ENCODE measurements at regions not wholly inside any gene's neighbourhood (a gene's known extent, or its start where the extent isn't known, plus 50 kb on each side); places are given as distances from the start of the nearest gene placed in this dataset.

GRCh38 chr13:47408546-47409319 is 511.9 kb upstream of the HTR2A start:
- no peak for DNase-seq (ENCODE audit: low read depth)
- no peaks in the 10 kb centered on the region for H3K27me3 ChIP-seq (ENCODE audit: control insufficient read depth, insufficient read depth, low read length)
- H3K4me3 ChIP-seq (ENCODE audit: low read depth, low read length): no peak overlapping the region
- no peak for TF ChIP-seq CTCF (IDR thresholded peaks at IDR 0.05; ENCODE audit: insufficient read depth, low read length, poor library complexity, severe bottlenecking)
- no peaks in the 10 kb centered on the region for H3K36me3 ChIP-seq (ENCODE audit: control insufficient read depth, insufficient read depth, low read length)

- no peak for TF ChIP-seq CTCF (IDR thresholded peaks at IDR 0.05; ENCODE audit: insufficient read depth, low read length, poor library complexity, severe bottlenecking)
- DNase-seq (ENCODE audit: low read depth): no peak
These were observed 511.0 kb upstream of the HTR2A start for GRCh38 chr13:47407808-47408207.

GRCh38 chr13:47399599-47399998 is 502.7 kb upstream of the HTR2A start:
- Histone ChIP-seq H3K4me3 (ENCODE audit: low read depth, low read length) (no peak overlapping the region), H3K36me3 (ENCODE audit: control insufficient read depth, insufficient read depth, low read length) (no peaks in the 10 kb centered on the region), H3K27me3 (ENCODE audit: control insufficient read depth, insufficient read depth, low read length) (no peaks in the 10 kb centered on the region)
- no peak for TF ChIP-seq CTCF (IDR thresholded peaks at IDR 0.05; ENCODE audit: insufficient read depth, low read length, poor library complexity, severe bottlenecking)
- DNase-seq (ENCODE audit: low read depth): no peak

More at GRCh38 chr13:47407808-47408207, 511.0 kb upstream of the HTR2A start:
- no peaks in the 10 kb centered on the region for H3K36me3 ChIP-seq (ENCODE audit: control insufficient read depth, insufficient read depth, low read length)
- no peak overlapping the region for H3K4me3 ChIP-seq (ENCODE audit: low read depth, low read length)
- no peaks in the 10 kb centered on the region for H3K27me3 ChIP-seq (ENCODE audit: control insufficient read depth, insufficient read depth, low read length)

- Histone ChIP-seq H3K27me3 (ENCODE audit: control insufficient read depth, insufficient read depth, low read length) (no peaks in the 10 kb centered on the region), H3K36me3 (ENCODE audit: control insufficient read depth, insufficient read depth, low read length) (no peaks in the 10 kb centered on the region), H3K4me3 (ENCODE audit: low read depth, low read length) (no peak overlapping the region)
- DNase-seq (ENCODE audit: low read depth): no peak
- TF ChIP-seq CTCF (IDR thresholded peaks at IDR 0.05; ENCODE audit: insufficient read depth, low read length, poor library complexity, severe bottlenecking): no peak
These were observed 500.9 kb upstream of the HTR2A start for GRCh38 chr13:47397739-47398138.

DNA sequence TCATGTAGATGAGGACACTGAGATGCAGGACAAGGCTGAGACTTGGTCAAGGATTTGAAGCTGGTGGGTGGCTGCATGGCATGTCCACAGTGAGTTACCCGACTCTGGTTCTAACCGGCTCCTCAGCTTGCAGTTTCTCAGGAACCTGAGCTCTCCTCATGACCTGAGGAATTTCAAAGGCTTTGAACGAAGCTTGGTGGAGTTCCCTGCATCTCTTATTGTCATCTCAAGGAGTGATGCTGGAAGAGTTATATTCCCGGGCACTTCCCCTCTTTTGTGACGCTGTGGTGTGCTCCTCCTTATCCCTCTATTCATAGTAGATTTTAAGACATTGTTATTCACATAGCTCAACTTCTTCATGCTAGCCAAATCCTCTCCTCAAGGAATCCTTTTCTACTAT is 500.1 kb upstream of the HTR2A start:
- Histone ChIP-seq H3K36me3 (ENCODE audit: control insufficient read depth, insufficient read depth, low read length) (no peaks in the 10 kb centered on the region), H3K27me3 (ENCODE audit: control insufficient read depth, insufficient read depth, low read length) (no peaks in the 10 kb centered on the region), H3K4me3 (ENCODE audit: low read depth, low read length) (no peak overlapping the region)
- no peak for DNase-seq (ENCODE audit: low read depth)
- TF ChIP-seq CTCF (IDR thresholded peaks at IDR 0.05; ENCODE audit: insufficient read depth, low read length, poor library complexity, severe bottlenecking): no peak

GRCh38 chr13:47374741-47375140 is 477.9 kb upstream of the HTR2A start:
- H3K36me3 ChIP-seq (ENCODE audit: control insufficient read depth, insufficient read depth, low read length): no peaks in the 10 kb centered on the region
- TF ChIP-seq CTCF (IDR thresholded peaks at IDR 0.05; ENCODE audit: insufficient read depth, low read length, poor library complexity, severe bottlenecking): no peak
- no peak for DNase-seq (ENCODE audit: low read depth)

More at GRCh38 chr13:47374741-47375140, 477.9 kb upstream of the HTR2A start:
- no peaks in the 10 kb centered on the region for H3K27me3 ChIP-seq (ENCODE audit: control insufficient read depth, insufficient read depth, low read length)
- H3K4me3 ChIP-seq (ENCODE audit: low read depth, low read length): no peak overlapping the region

All from kidney epithelial cell (primary cell).